Activated CD8-positive, alpha-beta memory T cell treated with anti-CD3 and anti-CD28 coated beads, Interleukin-2, amount 50 U/mL, for 24 hours (primary cell): ENCODE measurements at regions not wholly inside any gene's neighbourhood (a gene's known extent, or its start where the extent isn't known, plus 50 kb on each side); places are given as distances from the start of the nearest gene placed in this dataset.

ENCODE experiments used
- DNase-seq: peaks from one replicate; pipeline ENCODE4 v3.0.0-alpha.2; 2020; ENCODE audit errors: extremely low read depth

GRCh38 chr9:105146677-105147076 lies 97.8 kb upstream of the SLC44A1 start:
- DNase-seq = no peak

GRCh38 chr9:105147110-105147871 lies 97.2 kb upstream of the SLC44A1 start:
- DNase-seq = no peak

DNA sequence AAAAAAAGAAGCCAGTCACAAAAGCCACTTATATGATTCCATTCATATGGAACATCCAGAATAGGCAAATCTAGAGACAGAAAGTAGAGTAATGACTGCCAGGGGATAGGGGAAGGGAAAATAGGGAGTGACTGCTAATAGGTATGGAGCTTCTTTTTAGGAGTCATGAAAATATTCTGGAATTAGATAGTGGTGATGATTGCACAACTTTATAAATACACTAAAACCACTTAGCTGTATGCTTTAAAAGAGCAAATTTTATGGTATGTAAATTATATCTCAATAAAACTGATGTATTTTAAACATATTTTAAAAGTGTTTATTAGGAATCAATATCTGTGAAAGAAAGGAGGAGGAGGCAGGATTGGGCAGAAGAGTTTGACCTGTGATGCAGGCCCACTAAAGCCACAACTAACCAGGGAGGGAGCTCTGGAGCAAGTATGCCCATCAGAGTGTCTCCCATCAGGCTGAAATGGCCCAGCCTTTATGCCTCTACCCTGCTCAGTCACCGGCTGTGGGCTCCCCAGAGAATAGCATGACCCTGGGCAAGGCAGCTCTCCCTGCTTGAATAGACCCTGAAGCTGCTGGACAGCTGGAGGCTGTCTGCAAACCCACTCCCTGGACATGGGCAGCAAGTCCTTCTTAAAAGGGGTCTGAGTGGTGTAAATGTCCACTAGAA lies 96.0 kb upstream of the SLC44A1 start:
- no peak for DNase-seq

GRCh38 chr9:105150991-105151685 lies 93.3 kb upstream of the SLC44A1 start:
- DNase-seq = no peak

DNA sequence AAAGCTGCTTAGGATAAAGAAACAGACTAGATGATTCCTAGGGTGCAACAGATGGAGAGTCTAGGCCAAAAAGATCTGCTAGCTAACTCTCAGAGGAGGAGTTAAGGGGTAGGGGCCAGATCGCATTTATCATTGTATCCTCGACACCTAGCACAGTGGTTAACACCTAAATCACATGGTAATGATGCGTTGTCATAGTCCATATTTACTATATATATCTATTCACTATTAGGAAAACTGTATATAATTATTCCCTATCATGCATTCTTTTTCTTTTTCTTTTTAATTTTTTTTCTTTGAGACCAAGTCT lies 92.8 kb upstream of the SLC44A1 start:
- no peak for DNase-seq

GRCh38 chr9:105154723-105155191 lies 89.7 kb upstream of the SLC44A1 start:
- DNase-seq = no peak

GRCh38 chr9:105157171-105157583 lies 87.3 kb upstream of the SLC44A1 start:
- DNase-seq = no peak

DNA sequence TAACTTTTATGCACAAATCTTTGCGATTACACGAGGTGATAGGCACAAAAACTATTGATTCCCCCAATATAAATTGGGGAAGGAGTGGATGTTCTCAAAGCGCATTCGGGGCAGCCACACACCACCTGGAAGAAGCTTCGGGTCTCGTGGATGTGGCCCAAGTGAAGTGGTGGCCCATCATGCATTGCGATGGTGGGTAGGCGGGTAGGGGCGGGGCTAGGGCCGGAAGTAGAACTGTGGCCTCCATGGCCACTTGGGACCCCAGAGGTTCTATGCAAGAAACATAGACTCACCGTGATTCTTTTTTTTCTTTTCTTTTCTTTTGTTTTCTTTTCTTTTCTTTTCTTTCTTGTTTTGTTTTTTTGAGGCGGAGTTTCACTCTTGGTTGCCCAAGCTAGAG lies 86.4 kb upstream of the SLC44A1 start:
- no peak for DNase-seq

- DNase-seq = no peak
Observed at GRCh38 chr9:105158898-105159297, 85.6 kb upstream of the SLC44A1 start.

DNA sequence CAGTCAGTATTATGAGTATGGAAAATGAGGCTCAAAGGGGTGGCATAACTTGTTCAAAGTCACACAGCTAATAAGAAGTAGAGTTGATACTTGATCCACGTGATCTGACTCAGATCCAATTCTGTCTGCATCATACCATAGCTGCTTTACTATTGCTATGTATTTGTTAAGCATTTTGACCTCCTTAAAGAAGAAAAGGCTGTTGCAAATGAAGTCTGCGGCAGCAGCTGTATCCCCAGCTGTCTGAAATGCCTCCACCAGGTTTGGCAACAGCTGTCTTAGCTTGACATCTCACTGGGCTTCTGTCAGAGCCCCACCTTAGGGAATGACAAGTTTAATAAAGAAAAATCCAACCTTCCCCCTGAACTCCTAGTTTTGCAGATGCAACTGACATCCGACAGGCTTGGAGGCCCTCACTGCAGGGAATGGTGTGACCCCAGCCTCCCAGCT lies 75.6 kb upstream of the SLC44A1 start:
- DNase-seq = no peak

DNA sequence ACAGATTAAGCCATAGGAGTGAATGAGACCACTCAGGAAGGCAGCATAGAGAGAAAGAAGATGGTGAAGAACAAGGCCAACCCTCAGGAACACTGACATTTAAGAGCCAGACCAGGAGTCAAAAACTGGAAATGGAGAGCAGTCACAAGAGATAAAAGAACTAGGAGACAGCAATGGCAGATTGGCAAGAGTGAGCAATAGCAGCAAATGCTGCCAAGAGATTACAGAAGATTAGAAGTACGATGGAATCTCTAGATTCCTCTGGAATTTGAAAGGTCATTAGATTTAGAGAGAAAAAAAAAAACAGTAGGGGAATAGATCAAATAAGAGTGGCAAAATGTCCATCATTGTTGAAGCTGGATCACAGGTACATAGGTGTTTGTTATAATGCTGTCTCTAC lies 73.4 kb upstream of the SLC44A1 start:
- no peak for DNase-seq

- DNase-seq = no peak
Observed at GRCh38 chr9:105171589-105171988, 72.9 kb upstream of the SLC44A1 start.

DNA sequence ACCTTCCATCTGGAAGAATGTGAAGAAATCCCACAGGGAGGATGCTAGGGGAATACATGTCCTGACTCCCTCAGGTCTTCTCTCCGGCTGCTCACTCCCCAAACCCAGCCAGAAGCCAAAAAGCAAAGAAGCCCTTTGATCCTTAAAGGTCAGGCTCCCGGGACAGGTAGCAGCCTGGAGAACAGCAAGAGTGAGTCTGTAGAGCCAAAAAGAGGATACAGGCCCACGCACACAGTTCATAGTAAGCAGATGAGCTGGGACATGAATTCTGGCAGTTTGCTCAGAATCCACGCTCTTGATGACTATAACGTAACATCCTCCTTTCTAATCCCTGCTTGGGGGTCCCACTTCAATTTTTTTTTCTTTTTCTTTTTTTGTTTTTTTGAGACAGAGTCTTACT lies 72.0 kb upstream of the SLC44A1 start:
- no peak for DNase-seq

DNA sequence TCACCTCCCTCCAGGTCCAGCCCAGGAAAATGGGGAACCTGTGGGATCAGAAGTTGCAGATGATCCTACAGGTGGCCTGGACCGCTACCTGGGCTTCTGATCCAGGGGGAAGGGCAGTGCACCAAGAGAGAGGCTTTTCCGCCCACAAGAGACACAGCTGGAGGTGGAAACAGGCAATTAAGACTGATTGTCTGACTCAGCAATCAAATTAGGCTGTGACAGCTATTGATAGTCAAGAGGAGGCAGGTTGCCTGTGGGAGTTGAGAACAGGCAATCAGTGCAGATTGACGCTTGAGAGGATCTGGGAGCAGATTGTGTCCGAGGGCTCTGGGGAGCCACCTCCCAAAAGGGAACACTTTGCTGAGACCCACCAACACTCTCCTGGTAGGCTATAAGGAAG lies 71.1 kb upstream of the SLC44A1 start:
- no peak for DNase-seq

DNA sequence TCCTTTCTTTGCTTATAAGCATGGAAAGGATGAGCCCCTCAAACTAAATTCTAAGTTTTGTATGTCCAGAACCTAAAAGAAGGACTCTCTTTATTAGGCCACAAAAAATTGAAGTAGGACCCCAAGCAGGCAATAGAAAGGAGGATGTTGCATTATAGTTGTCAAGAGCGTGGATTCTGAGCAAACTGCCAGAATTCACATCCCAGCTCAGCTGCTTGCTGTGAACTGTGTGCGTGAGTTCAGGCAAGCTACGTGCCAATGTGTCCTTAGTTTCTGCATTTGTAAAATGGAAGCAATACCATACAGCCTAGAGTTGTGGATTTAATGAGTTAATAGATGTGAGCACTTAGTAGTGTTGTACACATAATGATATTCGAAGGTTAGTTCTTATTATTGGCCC lies 70.6 kb upstream of the SLC44A1 start:
- DNase-seq = no peak

GRCh38 chr9:105176194-105176593 lies 68.3 kb upstream of the SLC44A1 start:
- DNase-seq = no peak

DNA sequence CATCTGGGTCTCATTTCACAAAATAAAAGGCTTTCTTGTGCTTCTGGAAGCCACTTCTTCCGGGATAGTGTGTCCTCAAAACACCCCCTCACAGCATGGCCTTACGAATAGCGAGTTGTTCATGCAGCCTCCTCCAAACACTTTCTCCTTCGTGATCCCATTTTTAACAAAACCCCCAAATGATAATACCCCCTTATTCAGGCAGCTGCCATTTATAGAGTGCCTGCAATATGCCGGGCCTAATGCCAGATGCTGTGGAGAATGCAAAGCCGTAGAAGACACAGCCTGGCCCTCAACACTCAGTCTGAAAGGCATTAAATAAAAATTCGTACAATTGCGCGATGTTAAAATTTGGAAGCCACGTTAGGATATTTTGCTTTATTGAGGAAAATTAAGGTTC lies 66.4 kb upstream of the SLC44A1 start:
- DNase-seq = no peak

DNA sequence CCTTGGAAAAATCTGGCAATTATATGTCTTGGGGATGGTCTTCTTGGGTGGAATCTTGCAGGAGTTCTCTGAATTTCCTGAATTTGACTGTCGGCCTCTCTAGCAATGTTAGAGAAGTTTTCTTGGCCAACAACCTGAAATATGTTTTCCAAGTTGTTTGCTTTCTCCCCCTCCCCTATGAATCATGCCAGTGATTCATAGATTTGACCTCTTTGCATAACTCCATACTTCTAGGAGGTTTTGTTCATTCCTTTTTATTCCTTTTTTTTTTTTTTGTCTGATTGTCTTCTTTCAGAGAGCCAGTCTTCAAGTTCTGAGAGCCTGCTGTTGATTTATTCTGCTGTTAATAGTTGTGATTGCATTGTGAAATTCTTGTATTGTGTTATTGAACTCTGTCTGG lies 56.7 kb upstream of the SLC44A1 start:
- DNase-seq = no peak

- no peak for DNase-seq
Observed at GRCh38 chr9:105188746-105189145, 55.7 kb upstream of the SLC44A1 start.

DNA sequence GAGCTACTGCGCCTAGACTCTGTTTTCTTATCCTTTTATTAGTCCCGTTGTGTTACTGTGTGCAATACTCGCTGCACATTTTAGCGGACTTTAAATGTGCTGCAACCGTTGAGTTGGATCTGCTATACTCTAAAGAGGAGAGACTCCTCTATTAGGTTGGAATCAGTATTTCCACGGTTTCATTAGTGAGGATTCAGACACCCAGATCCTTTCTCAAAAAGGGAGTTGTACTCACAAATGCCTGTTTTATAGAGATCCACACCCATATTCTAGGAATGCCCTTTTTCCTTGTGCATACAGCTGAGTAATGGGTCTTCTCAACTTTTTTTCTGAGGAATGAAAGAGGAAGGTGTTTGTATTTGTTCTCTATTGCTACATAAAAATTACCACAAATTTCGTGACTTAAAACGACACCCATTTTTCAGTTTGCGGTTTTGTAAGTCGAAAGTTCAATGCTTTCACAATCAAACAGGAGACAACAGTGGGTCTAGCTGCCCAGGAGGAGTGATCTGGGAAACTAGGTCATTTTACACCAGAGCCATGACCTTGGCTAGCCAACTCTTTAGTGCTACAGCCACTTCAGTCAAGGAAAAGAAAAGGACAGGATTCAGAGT lies 52.8 kb upstream of the SLC44A1 start:
- no peak for DNase-seq

DNA sequence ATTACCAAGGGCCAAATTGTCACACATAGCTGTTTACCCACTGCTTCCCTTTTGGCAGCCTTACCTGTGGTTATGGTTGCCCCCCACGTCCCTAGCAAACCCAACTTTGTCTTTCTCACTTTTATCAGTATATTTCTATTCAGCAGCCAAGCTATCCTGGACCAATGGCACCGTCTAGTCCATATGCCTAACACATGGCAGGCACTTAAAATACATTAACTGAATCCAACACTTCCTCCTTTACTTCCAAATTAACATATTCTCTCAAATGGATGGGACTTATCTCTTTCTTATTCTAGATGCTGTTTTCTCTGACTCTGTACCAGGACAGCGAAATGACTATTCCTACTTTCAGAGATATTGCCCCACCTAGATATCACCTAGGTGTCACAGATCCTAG lies 50.9 kb upstream of the SLC44A1 start:
- DNase-seq = no peak

DNA sequence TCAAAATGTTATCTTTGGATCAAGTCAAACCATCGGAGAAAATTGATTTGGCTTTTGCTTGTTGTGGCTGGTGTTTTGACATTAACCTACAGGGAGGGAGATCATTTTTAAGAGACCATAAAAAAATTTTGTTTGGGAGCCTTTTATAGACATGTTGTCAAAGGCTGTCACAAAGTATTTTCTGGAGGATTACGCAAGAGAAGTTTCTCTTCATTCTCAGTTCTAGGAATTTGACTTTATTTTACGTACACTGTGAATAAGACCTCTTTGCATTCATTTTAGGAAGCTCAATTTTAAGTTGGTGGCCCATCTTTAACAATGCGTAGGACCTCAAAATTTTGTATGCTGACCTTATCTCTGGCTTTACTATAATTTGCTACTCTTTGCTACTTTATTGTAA lies 50.2 kb upstream of the SLC44A1 start:
- DNase-seq = no peak
